ENCODE measurements at regions not wholly inside any gene's neighbourhood (a gene's known extent, or its start where the extent isn't known, plus 50 kb on each side); places are given as distances from the start of the nearest gene placed in this dataset.
"Not testable (repeated sequence)": the region's sequence is repeated elsewhere in the genome, so short reads cannot be mapped to it uniquely, and the experiment has no call there.

- H3K4me1 ChIP-seq = no peaks in the 10 kb centered on the region
- no peaks in the 10 kb centered on the region for H3K36me3 ChIP-seq
- 84 to 88% methylated on average over 6 of the region's 6 CpGs for WGBS, 2 donors
- no peak for DNase-seq (ENCODE audit: low spot score in 2 of 2)
- H3K27me3 ChIP-seq = no peaks in the 10 kb centered on the region
- no peak overlapping the region for H3K27ac ChIP-seq
- TF ChIP-seq POLR2A (IDR thresholded peaks at IDR 0.05) = no peak
- no peak for TF ChIP-seq EP300 (IDR thresholded peaks at IDR 0.05)
- no peak for TF ChIP-seq CTCF (IDR thresholded peaks at IDR 0.05)
- no peaks in the 10 kb centered on the region for H3K9me3 ChIP-seq
- no peak overlapping the region for H3K4me3 ChIP-seq
Measured at GRCh38 chr10:108319434-108320222, 1155.1 kb upstream of the SORCS1 start.

GRCh38 chr10:108315636-108316035 is 1151.1 kb upstream of the SORCS1 start:
- WGBS, 2 donors = 78 to 82% methylated on average over 20 to 21 of the region's 25 CpGs
- H3K27ac ChIP-seq; H3K4me1 ChIP-seq; H3K27me3 ChIP-seq; DNase-seq (ENCODE audit: low spot score in 2 of 2); H3K36me3 ChIP-seq; H3K9me3 ChIP-seq; H3K4me3 ChIP-seq: not testable (repeated sequence)

DNA sequence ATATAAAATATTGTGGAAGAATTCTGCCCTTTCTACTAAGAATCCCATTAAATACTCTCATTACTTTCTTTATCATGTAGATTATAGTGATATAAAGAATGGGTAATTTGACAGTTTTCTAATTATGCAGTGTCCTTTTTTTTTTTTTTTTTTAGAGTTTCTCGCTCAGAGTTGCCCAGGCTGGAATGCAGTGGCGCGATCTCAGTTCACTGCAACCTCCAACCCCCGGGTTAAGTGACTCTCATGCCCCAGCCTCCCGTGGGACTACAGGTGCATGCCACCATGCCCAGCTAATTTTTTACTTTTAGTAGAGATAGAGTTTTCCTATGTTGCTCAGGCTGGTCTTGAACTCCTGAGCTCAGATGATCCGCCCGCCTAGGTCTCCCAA is 1143.4 kb upstream of the SORCS1 start:
- WGBS, 2 donors = 94% methylated on average over 7 of the region's 7 CpGs
- Histone ChIP-seq H3K4me1 (no peaks in the 10 kb centered on the region), H3K36me3 (no peaks in the 10 kb centered on the region), H3K9me3 (no peaks in the 10 kb centered on the region), H3K27ac (no peak overlapping the region), H3K27me3 (no peaks in the 10 kb centered on the region), H3K4me3 (no peak overlapping the region)
- TF ChIP-seq POLR2A (IDR thresholded peaks at IDR 0.05) (no peak), CTCF (IDR thresholded peaks at IDR 0.05) (no peak), EP300 (IDR thresholded peaks at IDR 0.05) (no peak)
- no peak for DNase-seq (ENCODE audit: low spot score in 2 of 2)

DNA sequence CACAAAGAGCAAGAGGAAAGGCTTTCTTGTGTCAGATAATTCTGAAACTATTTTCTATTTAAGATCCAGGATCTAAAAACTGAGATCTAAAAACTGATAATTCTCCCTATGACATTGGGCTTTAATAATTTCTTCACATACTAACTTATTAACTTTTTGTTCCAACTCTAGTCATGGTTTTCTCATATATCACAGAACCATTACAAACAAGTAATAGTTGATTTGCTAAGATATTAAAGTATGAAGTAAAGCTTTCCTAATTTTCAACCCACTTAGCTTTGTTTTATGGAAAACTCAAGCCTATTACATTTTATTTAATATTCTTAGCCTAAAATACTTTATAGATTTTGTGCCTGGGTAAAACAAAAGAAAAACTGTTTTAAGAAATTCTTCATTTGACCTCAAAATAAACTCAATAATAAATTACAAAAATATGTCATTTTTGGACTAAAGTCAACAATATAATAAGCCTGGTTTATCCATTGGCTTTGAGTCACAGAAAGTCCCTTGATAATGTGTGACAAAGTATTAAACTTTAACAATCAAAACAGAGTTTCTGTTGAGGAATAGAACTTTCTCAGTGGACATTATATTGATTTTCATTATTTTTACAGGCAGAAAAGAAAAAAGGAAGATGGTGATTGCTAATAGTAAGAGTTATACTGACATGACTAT is 1142.9 kb upstream of the SORCS1 start:
- no peaks in the 10 kb centered on the region for H3K4me1 ChIP-seq
- no peak overlapping the region for H3K4me3 ChIP-seq
- no peaks in the 10 kb centered on the region for H3K9me3 ChIP-seq
- no peaks in the 10 kb centered on the region for H3K36me3 ChIP-seq
- TF ChIP-seq POLR2A (IDR thresholded peaks at IDR 0.05) (no peak), CTCF (IDR thresholded peaks at IDR 0.05) (no peak), EP300 (IDR thresholded peaks at IDR 0.05) (no peak)
- DNase-seq (ENCODE audit: low spot score in 2 of 2) = no peak
- H3K27ac ChIP-seq = no peak overlapping the region
- H3K27me3 ChIP-seq = no peaks in the 10 kb centered on the region

- no peaks in the 10 kb centered on the region for H3K9me3 ChIP-seq
- H3K27me3 ChIP-seq = no peaks in the 10 kb centered on the region
- no peak for DNase-seq (ENCODE audit: low spot score in 2 of 2)
- no peak for TF ChIP-seq CTCF (IDR thresholded peaks at IDR 0.05)
- TF ChIP-seq EP300 (IDR thresholded peaks at IDR 0.05) = no peak
- TF ChIP-seq POLR2A (IDR thresholded peaks at IDR 0.05) = no peak
- H3K27ac ChIP-seq = no peak overlapping the region
- H3K4me3 ChIP-seq = no peak overlapping the region
- H3K36me3 ChIP-seq = no peaks in the 10 kb centered on the region
- H3K4me1 ChIP-seq = no peaks in the 10 kb centered on the region
- WGBS, 2 donors = 75 to 84% methylated on average over 5 of the region's 5 CpGs
Measured at GRCh38 chr10:108303149-108303548, 1138.6 kb upstream of the SORCS1 start.

Measured in tibial nerve (tissue), 4 donors.